Fibroblast of lung (primary cell): ENCODE measurements at regions not wholly inside any gene's neighbourhood (a gene's known extent, or its start where the extent isn't known, plus 50 kb on each side); places are given as distances from the start of the nearest gene placed in this dataset.

Experiments used
- CTCF ChIP-seq, 2 donors: IDR thresholded peaks in 1 of 2; conservative IDR thresholded peaks in 1 of 2; 1 replicate in 1 of 2; 2 replicates in 1 of 2; pipeline ENCODE4 v1.5.1; 2011 to 2012; ENCODE audit warnings: low read length in 2 of 2, control low read depth in 1 of 2, inconsistent platforms in 1 of 2, low read depth in 1 of 2, mild to moderate bottlenecking in 1 of 2
- EZH2 ChIP-seq: IDR thresholded peaks from 2 replicates; pipeline ENCODE4 v1.5.1; 2012; ENCODE audit warnings: low read length, control low read depth, mild to moderate bottlenecking; ENCODE audit errors: missing control alignments

DNA sequence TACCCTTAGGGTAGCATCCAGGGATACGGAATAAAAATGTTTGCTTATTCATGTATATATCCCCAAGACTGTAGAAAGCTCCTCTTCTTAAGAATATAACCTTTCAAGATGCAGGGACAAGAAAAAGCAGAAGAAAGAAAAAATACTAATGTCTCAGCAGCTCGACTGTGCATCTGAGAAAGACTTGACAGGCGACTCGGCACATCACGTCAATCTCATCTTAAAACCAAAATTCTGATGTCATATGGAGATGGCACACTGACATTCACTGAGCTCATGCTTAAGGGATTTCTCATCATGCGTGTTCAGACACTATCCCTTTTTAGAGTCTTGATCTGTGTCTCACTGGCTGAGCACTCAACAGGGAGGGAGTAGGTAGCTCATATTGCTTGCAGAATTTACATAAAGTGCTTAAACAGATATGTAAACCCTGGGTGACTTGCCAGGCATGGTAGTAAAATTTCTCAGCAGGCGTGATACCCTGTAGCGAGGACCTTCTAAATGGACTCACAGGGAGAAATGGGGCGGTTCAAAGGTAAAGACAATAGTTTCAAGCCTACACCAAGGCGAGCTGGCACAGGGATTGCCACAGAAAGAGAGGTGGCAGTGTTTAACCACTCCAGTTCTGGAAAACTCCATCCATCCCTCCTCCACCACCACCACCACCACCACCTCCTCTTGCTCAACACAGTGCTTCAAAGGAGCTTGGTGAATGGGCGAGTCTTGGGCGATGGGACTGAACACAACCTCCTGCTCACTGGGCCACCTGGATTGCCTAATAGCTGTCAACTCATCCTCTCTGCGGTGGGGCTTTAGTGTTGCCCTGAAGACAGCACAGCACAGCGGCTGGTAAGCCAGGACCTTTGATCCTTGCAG is 330.5 kb downstream of the TFAP2A start:
- TF ChIP-seq CTCF (conservative IDR thresholded peaks at IDR 0.05 in 1 of 2, IDR thresholded peaks at IDR 0.05 in 1 of 2; ENCODE audit: low read depth in 1 of 2, low read length in 2 of 2) = no peak
- TF ChIP-seq EZH2 = no peak
